ENCODE measurements at regions not wholly inside any gene's neighbourhood (a gene's known extent, or its start where the extent isn't known, plus 50 kb on each side); places are given as distances from the start of the nearest gene placed in this dataset.

- BruUV-seq (replicated peaks) = no TSS peak
- H3K4me1 ChIP-seq (ENCODE audit: control insufficient read depth, extremely low read depth, insufficient read depth, low read length) = no peaks in the 10 kb centered on the region
- H3K4me2 ChIP-seq (ENCODE audit: insufficient read depth, low read length) = no peak overlapping the region
- no peaks in the 10 kb centered on the region for H3K9me1 ChIP-seq (replicated peaks; ENCODE audit: control insufficient read depth, extremely low read depth, insufficient read depth, low read length)
- TF ChIP-seq MAX (IDR thresholded peaks at IDR 0.05; ENCODE audit: insufficient read depth, insufficient read length) = no peak
- no peak for TF ChIP-seq POLR2AphosphoS5 (IDR thresholded peaks at IDR 0.05; ENCODE audit: insufficient read depth, low read depth, low read length)
- TF ChIP-seq JUN (IDR thresholded peaks at IDR 0.05; ENCODE audit: borderline replicate concordance, insufficient read depth, insufficient read length, low read depth) = no peak
- H3K79me2 ChIP-seq (ENCODE audit: control insufficient read depth, insufficient read depth, low read length) = no peaks in the 10 kb centered on the region
- CTCF ChIA-PET = no interaction called here
- no peaks in the 10 kb centered on the region for H4K20me1 ChIP-seq (replicated peaks; ENCODE audit: control insufficient read depth, extremely low read depth, insufficient read depth, low read length)
- H3K9me3 ChIP-seq (replicated peaks; ENCODE audit: control insufficient read depth, insufficient read depth, low read length) = no peaks in the 10 kb centered on the region
- H3K27ac ChIP-seq (ENCODE audit: insufficient read depth, low read depth, low read length) = no peak overlapping the region
- H3K9ac ChIP-seq (replicated peaks; ENCODE audit: extremely low read depth, insufficient read depth, low read length) = no peak overlapping the region
- POLR2A ChIA-PET = no interaction called here
- no peaks in the 10 kb centered on the region for H3K36me3 ChIP-seq (ENCODE audit: control insufficient read depth in 2 of 2, extremely low read depth in 1 of 2, insufficient read depth in 2 of 2, low read length in 2 of 2)
- no peak overlapping the region for H2AFZ ChIP-seq (ENCODE audit: low read depth, low read length)
- FAIRE-seq (no peak), DNase-seq (ENCODE audit: low read depth, low spot score) (no peak)
- H3K4me3 ChIP-seq (replicated peaks in 1 of 3; ENCODE audit: insufficient read depth in 1 of 3, low read depth in 1 of 3, low read length in 3 of 3) = no peak overlapping the region
- H3K27me3 ChIP-seq (ENCODE audit: control insufficient read depth in 2 of 2, insufficient read depth in 2 of 2, low read length in 2 of 2) = no peaks in the 10 kb centered on the region
- intact Hi-C loops (cut with micrococcal nuclease) (no loop called here), dilution Hi-C loops (cut with MboI; ENCODE audit: extremely low pct_ligation_motif_present, low sequenced_read_pairs) (no loop called here)
Measured at GRCh38 chr3:78312851-78313250, 1273.0 kb downstream of the ROBO2 start.

GRCh38 chr3:78313332-78313731, 1273.4 kb downstream of the ROBO2 start:
- dilution Hi-C loops (cut with MboI; ENCODE audit: extremely low pct_ligation_motif_present, low sequenced_read_pairs) = no loop called here
- no peak for DNase-seq (ENCODE audit: low read depth, low spot score)
- no peak overlapping the region for H3K27ac ChIP-seq (ENCODE audit: insufficient read depth, low read depth, low read length)
- BruUV-seq (replicated peaks) = no TSS peak
- no peak for FAIRE-seq
- H3K9me1 ChIP-seq (replicated peaks; ENCODE audit: control insufficient read depth, extremely low read depth, insufficient read depth, low read length) = no peaks in the 10 kb centered on the region
- H2AFZ ChIP-seq (ENCODE audit: low read depth, low read length) = no peak overlapping the region
- H4K20me1 ChIP-seq (replicated peaks; ENCODE audit: control insufficient read depth, extremely low read depth, insufficient read depth, low read length) = no peaks in the 10 kb centered on the region
- no peaks in the 10 kb centered on the region for H3K9me3 ChIP-seq (replicated peaks; ENCODE audit: control insufficient read depth, insufficient read depth, low read length)
- H3K4me1 ChIP-seq (ENCODE audit: control insufficient read depth, extremely low read depth, insufficient read depth, low read length) = no peaks in the 10 kb centered on the region
- H3K4me3 ChIP-seq (replicated peaks in 1 of 3; ENCODE audit: insufficient read depth in 1 of 3, low read depth in 1 of 3, low read length in 3 of 3) = no peak overlapping the region
- H3K36me3 ChIP-seq (ENCODE audit: control insufficient read depth in 2 of 2, extremely low read depth in 1 of 2, insufficient read depth in 2 of 2, low read length in 2 of 2) = no peaks in the 10 kb centered on the region
- no peak overlapping the region for H3K9ac ChIP-seq (replicated peaks; ENCODE audit: extremely low read depth, insufficient read depth, low read length)
- POLR2A ChIA-PET = no interaction called here
- no peak for TF ChIP-seq POLR2AphosphoS5 (IDR thresholded peaks at IDR 0.05; ENCODE audit: insufficient read depth, low read depth, low read length)
- no peaks in the 10 kb centered on the region for H3K27me3 ChIP-seq (ENCODE audit: control insufficient read depth in 2 of 2, insufficient read depth in 2 of 2, low read length in 2 of 2)
- CTCF ChIA-PET = no interaction called here
- no peaks in the 10 kb centered on the region for H3K79me2 ChIP-seq (ENCODE audit: control insufficient read depth, insufficient read depth, low read length)
- H3K4me2 ChIP-seq (ENCODE audit: insufficient read depth, low read length) = no peak overlapping the region
- intact Hi-C loops (cut with micrococcal nuclease) = no loop called here

Measured in endothelial cell of umbilical vein (primary cell).